H1 (cell line): ENCODE measurements at regions not wholly inside any gene's neighbourhood (a gene's known extent, or its start where the extent isn't known, plus 50 kb on each side); places are given as distances from the start of the nearest gene placed in this dataset.
"Not testable (repeated sequence)": the region's sequence is repeated elsewhere in the genome, so short reads cannot be mapped to it uniquely, and the experiment has no call there.

ENCODE experiments used
- CTCF ChIA-PET: fragments of 300-600 bp; sonication (Branson Sonifier 250); formaldehyde crosslinking; loops from one replicate; lab custom pipeline; 2021; ENCODE audit not compliant: partially characterized antibody; lab: Charles Lee
- POLR2A ChIA-PET: fragments of 300-600 bp; sonication (Branson Sonifier 250); formaldehyde crosslinking; loops from one replicate; lab custom pipeline; 2021; ENCODE audit warnings: inconsistent platforms; ENCODE audit not compliant: partially characterized antibody; lab: Charles Lee
- DNase-seq, 2 experiments: peaks; one replicate each; pipeline versions ENCODE4 v3.0.0 to v3.0.0-alpha.2; 2010 to 2022; ENCODE audit warnings: low spot score in 2 of 2, low read depth in 1 of 2, mixed read lengths in 1 of 2
- FAIRE-seq: peaks from 2 replicates; lab custom pipeline; 2011; peaks lifted over from hg19 to GRCh38; lab: Jason Lieb, UNC
- H2AFZ ChIP-seq: 2 replicates; pipeline ENCODE4 v1.8.1; 2012; ENCODE audit warnings: low read length, inconsistent platforms
- H2AK5ac ChIP-seq: 2 replicates; pipeline ENCODE4 v1.6.1; 2013; ENCODE audit warnings: low read depth, low read length
- H2BK120ac ChIP-seq: replicated peaks from 2 replicates; pipeline ENCODE3; 2013; ENCODE audit warnings: low read depth, low read length, inconsistent platforms
- H2BK12ac ChIP-seq: 2 replicates; pipeline ENCODE4 v1.6.1; 2013; ENCODE audit warnings: low read depth, low read length
- H2BK15ac ChIP-seq: 2 replicates; pipeline ENCODE4 v1.6.1; 2013; ENCODE audit warnings: low read length
- H2BK20ac ChIP-seq: 2 replicates; pipeline ENCODE4 v1.6.1; 2013; ENCODE audit warnings: low read length
- H2BK5ac ChIP-seq: 2 replicates; pipeline ENCODE4 v1.6.1; 2013; ENCODE audit warnings: low read depth, low read length
- H3K14ac ChIP-seq: 2 replicates; pipeline ENCODE4 v1.6.1; 2013; ENCODE audit warnings: inconsistent platforms; ENCODE audit not compliant: insufficient read length
- H3K18ac ChIP-seq: 2 replicates; pipeline ENCODE4 v1.6.1; 2013; ENCODE audit warnings: low read length; ENCODE audit errors: extremely low read depth
- H3K23ac ChIP-seq: 2 replicates; pipeline ENCODE4 v1.6.1; 2013; ENCODE audit warnings: inconsistent platforms; ENCODE audit not compliant: insufficient read length
- H3K23me2 ChIP-seq: 2 replicates; pipeline ENCODE4 v1.6.1; 2013; ENCODE audit warnings: low read depth, low read length
- H3K27ac ChIP-seq: 2 replicates; pipeline ENCODE4 v1.6.1; 2011; ENCODE audit warnings: low read depth, low read length, inconsistent platforms
- H3K27me3 ChIP-seq, 4 experiments: replicated peaks in 1 of 4; 1 replicate in 1 of 4; 2 replicates in 3 of 4; pipeline versions ENCODE4 v1.6.1 to v1.8.1; 2011 to 2013; ENCODE audit warnings: low read length in 3 of 4, mild to moderate bottlenecking in 3 of 4, inconsistent platforms in 2 of 4, mixed read lengths in 2 of 4, moderate library complexity in 1 of 4; ENCODE audit not compliant: control insufficient read depth in 3 of 4, insufficient read depth in 3 of 4; ENCODE audit errors: extremely low read depth in 1 of 4
- H3K36me3 ChIP-seq, 4 experiments: 2 replicates each; pipeline versions ENCODE4 v1.6.1 to v1.8.1; 2011 to 2013; ENCODE audit warnings: mild to moderate bottlenecking in 4 of 4, low read length in 3 of 4, moderate library complexity in 2 of 4, control low read depth in 1 of 4, inconsistent platforms in 1 of 4; ENCODE audit not compliant: insufficient read depth in 4 of 4, control insufficient read depth in 2 of 4
- H3K4ac ChIP-seq: replicated peaks from 2 replicates; pipeline ENCODE3; 2013; ENCODE audit warnings: low read length, low read depth, mixed read lengths, inconsistent platforms; ENCODE audit not compliant: insufficient read length
- H3K4me1 ChIP-seq, 4 experiments: replicated peaks in 1 of 4; 1 replicate in 1 of 4; 2 replicates in 3 of 4; pipeline versions ENCODE4 v1.6.1 to v1.8.1; 2011 to 2013; ENCODE audit warnings: low read length in 3 of 4, inconsistent platforms in 2 of 4, mixed read lengths in 1 of 4; ENCODE audit not compliant: insufficient read depth in 4 of 4, control insufficient read depth in 3 of 4
- H3K4me2 ChIP-seq, 2 experiments: 2 replicates each; pipeline versions ENCODE4 v1.6.1 to v1.8.1; 2011 to 2013; ENCODE audit warnings: low read depth in 2 of 2, low read length in 2 of 2, control low read depth in 1 of 2, inconsistent platforms in 1 of 2, mild to moderate bottlenecking in 1 of 2; ENCODE audit not compliant: insufficient read depth in 1 of 2
- H3K4me3 ChIP-seq, 4 experiments: fragments of 200-600, 300-600 bp in 1 of 4; sonication (generic), shearing (Covaris generic), sonication (Bioruptor Twin) in 1 of 4; 2 replicates each; pipeline versions ENCODE4 v1.5.1 to v1.8.1; 2011 to 2016; ENCODE audit warnings: low read length in 4 of 4, low read depth in 3 of 4, control low read depth in 2 of 4, inconsistent platforms in 2 of 4, mild to moderate bottlenecking in 2 of 4, mixed read lengths in 1 of 4, moderate library complexity in 1 of 4; ENCODE audit not compliant: insufficient read depth in 2 of 4; ENCODE audit errors: extremely low read depth in 1 of 4
- H3K56ac ChIP-seq: replicated peaks from 2 replicates; pipeline ENCODE3; 2013; ENCODE audit warnings: low read depth, mild to moderate bottlenecking, mixed read lengths, low read length, inconsistent platforms; ENCODE audit not compliant: insufficient read length
- H3K79me1 ChIP-seq: 2 replicates; pipeline ENCODE4 v1.6.1; 2013; ENCODE audit warnings: low read depth, low read length, control low read depth
- H3K79me2 ChIP-seq, 2 experiments: 2 replicates each; pipeline versions ENCODE4 v1.6.1 to v1.8.1; 2012 to 2013; ENCODE audit warnings: low read length in 2 of 2, mild to moderate bottlenecking in 2 of 2, inconsistent platforms in 1 of 2; ENCODE audit not compliant: insufficient read depth in 2 of 2, control insufficient read depth in 1 of 2
- H3K9ac ChIP-seq, 4 experiments: replicated peaks in 1 of 4; 1 replicate in 1 of 4; 2 replicates in 3 of 4; pipeline versions ENCODE4 v1.6.1 to v1.8.1; 2011 to 2013; ENCODE audit warnings: low read depth in 3 of 4, low read length in 3 of 4, control low read depth in 2 of 4, mild to moderate bottlenecking in 2 of 4, moderate library complexity in 2 of 4, inconsistent platforms in 1 of 4; ENCODE audit errors: extremely low read depth in 1 of 4
- H3K9me3 ChIP-seq, 2 experiments: 2 replicates each; pipeline versions ENCODE4 v1.6.1 to v1.8.1; 2012 to 2013; ENCODE audit warnings: mild to moderate bottlenecking in 2 of 2, moderate library complexity in 2 of 2, control low read depth in 1 of 2, inconsistent platforms in 1 of 2, low read depth in 1 of 2, low read length in 1 of 2, mixed read lengths in 1 of 2; ENCODE audit not compliant: insufficient read depth in 2 of 2
- H4K20me1 ChIP-seq, 2 experiments: replicated peaks in 1 of 2; 2 replicates each; pipeline versions ENCODE3 to v1.8.1; 2011 to 2013; ENCODE audit warnings: inconsistent platforms in 2 of 2, low read length in 2 of 2, mild to moderate bottlenecking in 1 of 2; ENCODE audit not compliant: insufficient read depth in 2 of 2, control insufficient read depth in 1 of 2
- H4K5ac ChIP-seq: 2 replicates; pipeline ENCODE4 v1.6.1; 2013; ENCODE audit warnings: low read length, low read depth, mixed read lengths, inconsistent platforms; ENCODE audit not compliant: insufficient read length
- H4K8ac ChIP-seq: 2 replicates; pipeline ENCODE4 v1.8.0; 2013; ENCODE audit warnings: mild to moderate bottlenecking, moderate library complexity, low read length, inconsistent platforms; ENCODE audit not compliant: insufficient read depth; ENCODE audit errors: extremely low read depth
- H4K91ac ChIP-seq: replicated peaks from 2 replicates; pipeline ENCODE3; 2013; ENCODE audit warnings: low read length, mixed read lengths, inconsistent platforms; ENCODE audit not compliant: insufficient read length
- WGBS, 2 experiments: shearing (Covaris generic) in 1 of 2; methylation state at CpG; one replicate each; pipeline versions ENCODE4 v1.1.6 to v1.1.7; 2013 to 2015; ENCODE audit warnings: low lambda C conversion rate in 2 of 2, mixed read lengths in 2 of 2, inconsistent platforms in 1 of 2, low coverage in 1 of 2, missing lambda C conversion rate in 1 of 2; ENCODE audit not compliant: insufficient replicate concordance in 2 of 2, insufficient coverage in 1 of 2, insufficient read length in 1 of 2; ENCODE audit errors: extremely low coverage in 1 of 2, missing lambda C conversion rate in 1 of 2; 5-methylcytosine and 5-hydroxymethylcytosine counted together

GRCh38 chr4:8992981-8993380 lies 121.3 kb upstream of the HMX1 start:
- DNase-seq, CTCF ChIA-PET, H3K56ac ChIP-seq, H3K18ac ChIP-seq, H2BK12ac ChIP-seq, POLR2A ChIA-PET, H4K5ac ChIP-seq, H2BK120ac ChIP-seq, H3K4me1 ChIP-seq, H2BK5ac ChIP-seq, H2BK15ac ChIP-seq, H3K79me2 ChIP-seq, H2BK20ac ChIP-seq, H4K8ac ChIP-seq, H4K91ac ChIP-seq, H3K4ac ChIP-seq, FAIRE-seq, H3K36me3 ChIP-seq, H2AK5ac ChIP-seq, H3K4me2 ChIP-seq, H3K27ac ChIP-seq, H3K14ac ChIP-seq, H3K23me2 ChIP-seq, H2AFZ ChIP-seq, H3K4me3 ChIP-seq, H3K23ac ChIP-seq, H3K9ac ChIP-seq, H3K79me1 ChIP-seq, H3K27me3 ChIP-seq, H4K20me1 ChIP-seq: not testable (repeated sequence)
- H3K9me3 ChIP-seq: peaks cover 0 to 10% of the 10 kb centered on the region in 2 experiments; a peak in 2 of 4 replicates
- WGBS, 2 experiments: 70% methylated on average over 4 of the region's 15 CpGs; no CpG with 5 or more reads in 1 of the 2 experiments

- H2BK12ac ChIP-seq, H3K23ac ChIP-seq, H4K8ac ChIP-seq, H3K27ac ChIP-seq, H3K9ac ChIP-seq, FAIRE-seq, H2AK5ac ChIP-seq, H3K4me3 ChIP-seq, POLR2A ChIA-PET, H3K79me2 ChIP-seq, H3K79me1 ChIP-seq, H3K36me3 ChIP-seq, H2AFZ ChIP-seq, H2BK20ac ChIP-seq, H3K14ac ChIP-seq, H4K20me1 ChIP-seq, H3K27me3 ChIP-seq, CTCF ChIA-PET, H2BK5ac ChIP-seq, H3K4me2 ChIP-seq, H3K4ac ChIP-seq, H2BK15ac ChIP-seq, H3K23me2 ChIP-seq, H4K91ac ChIP-seq, H3K18ac ChIP-seq, H4K5ac ChIP-seq, H3K56ac ChIP-seq, H2BK120ac ChIP-seq, H3K4me1 ChIP-seq, DNase-seq: not testable (repeated sequence)
- H3K9me3 ChIP-seq: peaks cover 0 to 10% of the 10 kb centered on the region in 2 experiments; a peak in 2 of 4 replicates
Observed at GRCh38 chr4:8991449-8991848, 119.8 kb upstream of the HMX1 start.
